ENCODE measurements at regions not wholly inside any gene's neighbourhood (a gene's known extent, or its start where the extent isn't known, plus 50 kb on each side); places are given as distances from the start of the nearest gene placed in this dataset.

- no peak for ATAC-seq (ENCODE audit: low read depth)
- no CpG with 5 or more reads among the region's 2 CpGs for WGBS (ENCODE audit: insufficient coverage)
- CTCF ChIA-PET: no interaction called here
Observed at GRCh38 chr4:143762511-143762910, 62.0 kb upstream of the FREM3 start.

More at GRCh38 chr4:143762511-143762910, 62.0 kb upstream of the FREM3 start:
- H3K27ac ChIP-seq (ENCODE audit: low read length in 2 of 2): no peak overlapping the region
- H4K20me1 ChIP-seq (ENCODE audit: control insufficient read depth, insufficient read depth, low read length, poor library complexity, severe bottlenecking): no peaks in the 10 kb centered on the region
- POLR2A ChIA-PET: no interaction called here
- no peaks in the 10 kb centered on the region for H3K9me3 ChIP-seq (ENCODE audit: control extremely low read depth in 1 of 3, control insufficient read depth in 2 of 3, insufficient read depth in 1 of 3, low read length in 2 of 3)
- no peak for TF ChIP-seq EZH2 (IDR thresholded peaks at IDR 0.05; ENCODE audit: borderline replicate concordance, insufficient read depth, low read depth, low read length, poor library complexity, severe bottlenecking)
- TF ChIP-seq CTCF (IDR thresholded peaks at IDR 0.05): no peak
- no peak overlapping the region for H2AFZ ChIP-seq (ENCODE audit: insufficient read depth, low read depth, low read length, poor library complexity, severe bottlenecking)
- H3K4me2 ChIP-seq (replicated peaks; ENCODE audit: low read depth, low read length, poor library complexity, severe bottlenecking): no peak overlapping the region
- H3K27me3 ChIP-seq (replicated peaks in 1 of 4; ENCODE audit: control extremely low read depth in 1 of 4, control insufficient read depth in 3 of 4, insufficient read depth in 4 of 4, low read length in 3 of 4): no peaks in the 10 kb centered on the region
- no peaks in the 10 kb centered on the region for H3K9me3 Mint-ChIP-seq (ENCODE audit: insufficient read depth)
- H3K27me3 Mint-ChIP-seq: no peaks in the 10 kb centered on the region
- no peaks in the 10 kb centered on the region for H3K4me1 Mint-ChIP-seq
- intact Hi-C loops (cut with micrococcal nuclease): no loop called here
- no peak overlapping the region for H3K4me3 ChIP-seq (ENCODE audit: control extremely low read depth in 1 of 5, extremely low read depth in 1 of 5, insufficient read depth in 1 of 5, low read depth in 2 of 5, low read length in 4 of 5)
- H3K27ac Mint-ChIP-seq: no peak overlapping the region
- H3K79me2 ChIP-seq (ENCODE audit: control insufficient read depth, insufficient read depth, low read length): no peaks in the 10 kb centered on the region
- DNase-seq: no peak
- H3K4me1 ChIP-seq (ENCODE audit: control insufficient read depth in 2 of 2, insufficient read depth in 2 of 2, low read length in 2 of 2): no peaks in the 10 kb centered on the region
- H3K4me3 Mint-ChIP-seq: no peak overlapping the region
- H3K9ac ChIP-seq (ENCODE audit: low read length): no peak overlapping the region
- no peaks in the 10 kb centered on the region for H3K36me3 ChIP-seq (replicated peaks in 1 of 2; ENCODE audit: control extremely low read depth in 1 of 2, control insufficient read depth in 1 of 2, extremely low read depth in 1 of 2, insufficient read depth in 2 of 2, low read length in 1 of 2)
